Esophagus squamous epithelium (tissue), 4 donors: ENCODE measurements at regions not wholly inside any gene's neighbourhood (a gene's known extent, or its start where the extent isn't known, plus 50 kb on each side); places are given as distances from the start of the nearest gene placed in this dataset.

Experiments used
- POLR2A ChIP-seq, 4 donors: fragments of 450-650 bp; IDR thresholded peaks; one replicate each; pipeline ENCODE4 v1.6.1; 2017; ENCODE audit warnings: antibody characterized with exemption in 4 of 4, mild to moderate bottlenecking in 4 of 4, moderate library complexity in 3 of 4
- TF ChIP-seq, protein P1 (sequence below), 6 experiments: fragments of 450-650 bp in 4 of 6; fragments of 200-600 bp in 2 of 6; sonication (generic) in 2 of 6; IDR thresholded peaks; one replicate each; pipeline ENCODE4 v1.5.1; 2016 to 2019; ENCODE audit warnings: antibody characterized with exemption in 6 of 6, mild to moderate bottlenecking in 4 of 6, moderate library complexity in 4 of 6

GRCh38 chr5:105163547-105163946 lies 1601.0 kb upstream of the NUDT12 start:
- TF ChIP-seq POLR2A (IDR thresholded peaks at IDR 0.05): no peak
- TF ChIP-seq, protein P1, sequence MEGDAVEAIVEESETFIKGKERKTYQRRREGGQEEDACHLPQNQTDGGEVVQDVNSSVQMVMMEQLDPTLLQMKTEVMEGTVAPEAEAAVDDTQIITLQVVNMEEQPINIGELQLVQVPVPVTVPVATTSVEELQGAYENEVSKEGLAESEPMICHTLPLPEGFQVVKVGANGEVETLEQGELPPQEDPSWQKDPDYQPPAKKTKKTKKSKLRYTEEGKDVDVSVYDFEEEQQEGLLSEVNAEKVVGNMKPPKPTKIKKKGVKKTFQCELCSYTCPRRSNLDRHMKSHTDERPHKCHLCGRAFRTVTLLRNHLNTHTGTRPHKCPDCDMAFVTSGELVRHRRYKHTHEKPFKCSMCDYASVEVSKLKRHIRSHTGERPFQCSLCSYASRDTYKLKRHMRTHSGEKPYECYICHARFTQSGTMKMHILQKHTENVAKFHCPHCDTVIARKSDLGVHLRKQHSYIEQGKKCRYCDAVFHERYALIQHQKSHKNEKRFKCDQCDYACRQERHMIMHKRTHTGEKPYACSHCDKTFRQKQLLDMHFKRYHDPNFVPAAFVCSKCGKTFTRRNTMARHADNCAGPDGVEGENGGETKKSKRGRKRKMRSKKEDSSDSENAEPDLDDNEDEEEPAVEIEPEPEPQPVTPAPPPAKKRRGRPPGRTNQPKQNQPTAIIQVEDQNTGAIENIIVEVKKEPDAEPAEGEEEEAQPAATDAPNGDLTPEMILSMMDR (IDR thresholded peaks at IDR 0.05): no peak
